ENCODE measurements at regions not wholly inside any gene's neighbourhood (a gene's known extent, or its start where the extent isn't known, plus 50 kb on each side); places are given as distances from the start of the nearest gene placed in this dataset.

DNA sequence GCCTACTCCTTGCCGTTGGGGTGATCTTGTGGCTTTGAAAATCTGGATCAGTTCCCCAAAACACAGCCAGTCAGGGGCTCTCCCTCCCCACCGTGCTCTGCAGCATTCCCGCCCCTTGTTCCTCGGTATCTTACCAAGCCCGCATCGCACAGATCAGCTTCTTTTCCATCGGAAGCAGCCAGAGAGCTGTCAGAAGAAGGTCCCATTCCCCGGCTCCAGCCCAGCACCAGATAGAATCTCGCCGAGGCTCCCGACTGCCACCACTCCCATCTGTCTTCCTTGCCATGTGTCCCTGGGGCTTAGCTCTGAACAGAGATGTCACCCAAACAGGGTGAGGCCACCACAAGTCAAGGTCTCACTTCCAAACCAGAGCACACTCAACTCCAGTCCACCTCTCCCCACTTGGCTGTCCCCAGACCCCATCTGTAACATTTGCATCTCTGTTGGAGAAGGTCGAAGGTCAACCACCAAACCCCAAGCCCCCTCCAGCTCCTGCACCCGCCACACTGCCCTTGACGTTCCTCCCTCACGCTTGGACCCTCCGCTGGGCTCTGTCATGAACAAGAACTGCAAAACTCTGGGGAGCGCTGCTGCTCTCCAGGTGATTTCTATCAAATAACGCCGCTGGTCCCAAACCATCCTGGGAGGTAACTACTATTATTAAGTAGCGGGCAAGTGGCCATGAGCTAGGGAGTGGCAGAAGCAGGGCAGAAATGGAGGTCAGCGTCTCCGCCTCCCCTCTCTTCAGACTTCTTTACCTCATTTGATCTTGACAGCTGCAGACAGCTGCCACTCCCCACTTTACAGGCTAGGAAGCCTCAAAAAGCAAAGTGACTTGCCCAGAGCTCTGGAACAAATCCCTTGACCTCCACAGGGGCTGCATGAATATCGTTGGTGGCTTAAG, 70.0 kb upstream of the TAF1B start:
- no peak for DNase-seq
- TF ChIP-seq, protein P1, sequence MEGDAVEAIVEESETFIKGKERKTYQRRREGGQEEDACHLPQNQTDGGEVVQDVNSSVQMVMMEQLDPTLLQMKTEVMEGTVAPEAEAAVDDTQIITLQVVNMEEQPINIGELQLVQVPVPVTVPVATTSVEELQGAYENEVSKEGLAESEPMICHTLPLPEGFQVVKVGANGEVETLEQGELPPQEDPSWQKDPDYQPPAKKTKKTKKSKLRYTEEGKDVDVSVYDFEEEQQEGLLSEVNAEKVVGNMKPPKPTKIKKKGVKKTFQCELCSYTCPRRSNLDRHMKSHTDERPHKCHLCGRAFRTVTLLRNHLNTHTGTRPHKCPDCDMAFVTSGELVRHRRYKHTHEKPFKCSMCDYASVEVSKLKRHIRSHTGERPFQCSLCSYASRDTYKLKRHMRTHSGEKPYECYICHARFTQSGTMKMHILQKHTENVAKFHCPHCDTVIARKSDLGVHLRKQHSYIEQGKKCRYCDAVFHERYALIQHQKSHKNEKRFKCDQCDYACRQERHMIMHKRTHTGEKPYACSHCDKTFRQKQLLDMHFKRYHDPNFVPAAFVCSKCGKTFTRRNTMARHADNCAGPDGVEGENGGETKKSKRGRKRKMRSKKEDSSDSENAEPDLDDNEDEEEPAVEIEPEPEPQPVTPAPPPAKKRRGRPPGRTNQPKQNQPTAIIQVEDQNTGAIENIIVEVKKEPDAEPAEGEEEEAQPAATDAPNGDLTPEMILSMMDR (IDR thresholded peaks at IDR 0.05) = no peak
- no peak for TF ChIP-seq POLR2A (IDR thresholded peaks at IDR 0.05)
- H3K4me1 ChIP-seq = peaks cover 0 to 7% of the 10 kb centered on the region in 2 donors
- no peaks in the 10 kb centered on the region for H3K27me3 ChIP-seq
- no peak overlapping the region for H3K27ac ChIP-seq
- H3K36me3 ChIP-seq = no peaks in the 10 kb centered on the region
- H3K9me3 ChIP-seq = no peaks in the 10 kb centered on the region
- intact Hi-C loops (cut with DNase I; ENCODE audit: low total_unique reads) = no loop called here
- H3K4me3 ChIP-seq = no peak overlapping the region

DNA sequence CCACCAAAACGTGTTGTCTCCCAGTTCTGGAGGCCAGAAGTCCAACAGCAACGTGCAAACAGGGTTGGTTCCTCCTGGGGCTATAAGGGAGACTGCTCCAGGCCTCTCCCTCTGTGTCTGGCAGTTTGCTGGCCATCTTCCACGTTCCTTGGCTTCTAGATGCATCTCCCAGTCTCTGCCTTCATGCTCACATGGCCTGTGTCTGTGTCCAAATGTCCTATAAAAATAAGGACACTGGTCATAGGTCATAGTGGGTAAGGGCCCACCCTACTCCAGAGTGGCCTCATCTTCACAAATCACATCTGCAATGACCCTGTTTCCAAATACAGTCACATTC, 69.4 kb upstream of the TAF1B start:
- Histone ChIP-seq H3K4me3 (no peak overlapping the region), H3K27ac (no peak overlapping the region), H3K36me3 (no peaks in the 10 kb centered on the region), H3K4me1 (peaks cover 0 to 7% of the 10 kb centered on the region in 2 donors), H3K9me3 (no peaks in the 10 kb centered on the region), H3K27me3 (no peaks in the 10 kb centered on the region)
- intact Hi-C loops (cut with DNase I; ENCODE audit: low total_unique reads) = no loop called here
- TF ChIP-seq, protein P1 (IDR thresholded peaks at IDR 0.05) = no peak
- TF ChIP-seq POLR2A (IDR thresholded peaks at IDR 0.05) = no peak
- DNase-seq = peak in 1 of 2 donors; percentile 52

DNA sequence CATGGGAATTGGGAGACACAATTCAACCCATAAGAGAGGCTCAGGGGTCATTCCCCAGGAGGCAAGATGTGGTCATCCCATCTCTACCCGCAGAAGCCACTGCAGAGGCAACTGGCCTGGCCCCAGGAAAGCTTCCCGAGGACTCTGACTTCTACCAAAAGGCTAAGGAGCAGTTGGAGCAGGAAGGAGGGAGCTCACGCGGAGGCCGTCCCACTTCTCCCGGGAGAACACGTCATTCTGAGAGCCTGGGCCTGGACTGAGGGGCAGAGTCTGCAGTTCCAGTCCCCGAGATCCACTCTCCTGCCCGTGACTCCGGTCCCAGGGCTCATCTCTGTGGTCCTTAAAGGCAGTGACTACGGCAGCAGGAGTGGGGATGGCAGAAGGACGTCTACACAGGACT, 69.0 kb upstream of the TAF1B start:
- Histone ChIP-seq H3K9me3 (no peaks in the 10 kb centered on the region), H3K4me1 (peaks cover 0 to 7% of the 10 kb centered on the region in 2 donors), H3K27ac (no peak overlapping the region), H3K27me3 (no peaks in the 10 kb centered on the region), H3K4me3 (no peak overlapping the region), H3K36me3 (no peaks in the 10 kb centered on the region)
- intact Hi-C loops (cut with DNase I; ENCODE audit: low total_unique reads) = no loop called here
- TF ChIP-seq, protein P1 (IDR thresholded peaks at IDR 0.05) = no peak
- TF ChIP-seq POLR2A (IDR thresholded peaks at IDR 0.05) = no peak
- peak in 1 of 2 donors; percentile 62 for DNase-seq

DNA sequence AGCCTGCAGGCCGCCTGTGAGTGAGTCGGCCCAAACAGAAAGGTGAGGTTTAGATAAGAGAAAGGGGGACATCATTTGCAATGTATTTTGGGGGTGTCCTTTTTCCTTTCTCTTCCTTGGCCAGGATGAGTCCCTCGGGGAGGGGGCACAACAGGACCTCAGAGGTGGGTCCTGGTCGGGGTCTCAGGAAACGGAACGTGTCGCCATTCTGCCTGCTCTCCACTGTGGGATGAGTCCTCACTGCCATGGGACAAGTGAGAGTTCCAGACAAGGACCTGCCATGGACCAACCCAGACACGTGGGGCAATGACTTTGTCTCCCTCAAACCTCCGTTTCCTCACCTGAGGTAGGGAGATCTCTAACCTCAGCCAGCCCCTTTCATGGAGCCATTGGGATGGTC, 67.9 kb upstream of the TAF1B start:
- H3K4me1 ChIP-seq = peaks cover 0 to 5% of the 10 kb centered on the region in 2 donors
- intact Hi-C loops (cut with DNase I; ENCODE audit: low total_unique reads) = no loop called here
- TF ChIP-seq, protein P1 (IDR thresholded peaks at IDR 0.05) = no peak
- no peak for TF ChIP-seq POLR2A (IDR thresholded peaks at IDR 0.05)
- no peaks in the 10 kb centered on the region for H3K9me3 ChIP-seq
- no peak overlapping the region for H3K4me3 ChIP-seq
- no peak overlapping the region for H3K27ac ChIP-seq
- DNase-seq = no peak
- H3K27me3 ChIP-seq = no peaks in the 10 kb centered on the region
- no peaks in the 10 kb centered on the region for H3K36me3 ChIP-seq

DNA sequence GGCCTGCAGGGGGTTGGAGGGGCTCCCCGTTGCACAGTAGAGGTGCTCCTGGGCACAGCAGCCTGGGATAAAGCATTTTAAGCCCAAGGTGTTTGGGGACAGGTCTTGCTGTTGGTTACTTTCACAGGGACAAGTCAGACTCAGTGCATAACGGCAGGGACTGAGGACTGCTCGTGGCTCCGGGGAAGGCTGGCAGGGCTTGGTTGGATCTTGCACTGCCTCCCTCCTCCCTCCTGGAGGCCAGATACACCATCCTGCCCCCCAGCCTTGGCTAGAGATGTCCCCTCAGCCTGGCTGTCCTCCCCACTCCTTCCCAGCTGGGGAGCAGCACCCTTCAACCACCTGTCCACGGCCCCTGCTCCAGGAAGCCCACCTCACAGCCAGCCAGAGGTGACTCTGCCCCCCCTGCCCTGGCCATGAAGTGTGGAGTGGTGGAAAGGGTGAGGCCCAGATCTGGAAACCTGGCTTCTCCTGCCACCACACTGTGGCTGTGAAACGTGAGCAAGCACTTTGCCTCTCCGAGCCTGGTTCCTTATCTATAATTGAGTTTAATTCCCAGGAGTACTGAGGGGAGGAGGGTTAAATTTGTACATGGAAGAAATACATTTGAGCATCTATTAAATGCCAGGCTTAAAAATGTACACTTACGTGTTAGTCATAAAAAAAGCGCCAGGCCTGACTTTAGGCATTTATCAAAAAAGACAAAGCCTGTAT, 67.1 kb upstream of the TAF1B start:
- TF ChIP-seq, protein P1 (IDR thresholded peaks at IDR 0.05) = no peak
- no peak for TF ChIP-seq POLR2A (IDR thresholded peaks at IDR 0.05)
- no peaks in the 10 kb centered on the region for H3K4me1 ChIP-seq
- H3K4me3 ChIP-seq = no peak overlapping the region
- H3K9me3 ChIP-seq = no peaks in the 10 kb centered on the region
- no peak overlapping the region for H3K27ac ChIP-seq
- no peak for DNase-seq
- no peaks in the 10 kb centered on the region for H3K36me3 ChIP-seq
- no peaks in the 10 kb centered on the region for H3K27me3 ChIP-seq
- intact Hi-C loops (cut with DNase I; ENCODE audit: low total_unique reads) = no loop called here
